Panc1 (cell line): ENCODE measurements at regions not wholly inside any gene's neighbourhood (a gene's known extent, or its start where the extent isn't known, plus 50 kb on each side); places are given as distances from the start of the nearest gene placed in this dataset.

Experiments used
- ATAC-seq: fragments of 200-7000 bp; cut with Tn5 transposase; 2 replicates; pipeline ENCODE4 v1.9.1; 2020; ENCODE audit warnings: mild to moderate bottlenecking, moderate library complexity
- BruUV-seq: library from RNA; stranded (reverse); fragments of 400-500 nt; replicated peaks from 2 replicates; lab custom pipeline; 2021; lab: Mats Ljungman, UMichigan
- CTCF ChIA-PET: fragments of 300-600 bp; sonication (Branson Sonifier 250); formaldehyde crosslinking; loops from one replicate; lab custom pipeline; 2022; ENCODE audit warnings: antibody characterized with exemption; lab: Charles Lee
- POLR2A ChIA-PET: fragments of 300-600 bp; sonication (Branson Sonifier 250); formaldehyde crosslinking; loops from one replicate; lab custom pipeline; 2022; ENCODE audit warnings: antibody characterized with exemption; lab: Charles Lee
- DNase-seq: peaks from one replicate; pipeline ENCODE4 v3.0.0-alpha.2; 2010; ENCODE audit warnings: low read depth, low spot score
- H3K27ac ChIP-seq: 2 replicates; pipeline ENCODE4 v1.5.1; 2011; ENCODE audit warnings: mild to moderate bottlenecking, low read length, inconsistent platforms
- H3K27me3 ChIP-seq: fragments of 200-500 bp; sonication (Bioruptor generic); 2 replicates; pipeline ENCODE4 v1.6.0; 2014; ENCODE audit warnings: low read length, inconsistent platforms; ENCODE audit not compliant: control insufficient read depth, insufficient read depth
- H3K36me3 ChIP-seq: fragments of 200-500 bp; sonication (Bioruptor generic); 2 replicates; pipeline ENCODE4 v1.5.1; 2014; ENCODE audit warnings: inconsistent platforms, mild to moderate bottlenecking, low read length, moderate library complexity; ENCODE audit not compliant: control insufficient read depth, insufficient read depth
- H3K4me1 ChIP-seq: 2 replicates; pipeline ENCODE4 v1.5.1; 2011; ENCODE audit warnings: inconsistent platforms, mild to moderate bottlenecking, low read length, moderate library complexity; ENCODE audit not compliant: control insufficient read depth, insufficient read depth
- H3K4me3 ChIP-seq, 2 experiments: 2 replicates each; pipeline ENCODE4 v1.5.1; 2011 to 2012; ENCODE audit warnings: low read depth in 2 of 2, low read length in 2 of 2, mild to moderate bottlenecking in 2 of 2, inconsistent platforms in 1 of 2, moderate library complexity in 1 of 2
- H3K9me3 ChIP-seq: fragments of 200-500 bp; sonication (Bioruptor generic); 2 replicates; pipeline ENCODE4 v1.5.1; 2014; ENCODE audit warnings: low read depth, mild to moderate bottlenecking, inconsistent platforms, low read length, moderate library complexity; ENCODE audit not compliant: control insufficient read depth, insufficient read depth
- CTCF ChIP-seq: fragments of 450-650 bp; IDR thresholded peaks from 2 replicates; pipeline ENCODE4 v1.5.1; 2017; ENCODE audit warnings: mild to moderate bottlenecking
- POLR2AphosphoS5 ChIP-seq: IDR thresholded peaks from 2 replicates; pipeline ENCODE4 v1.6.1; 2012; ENCODE audit warnings: mild to moderate bottlenecking, low read depth, low read length, moderate library complexity
- SIN3A ChIP-seq: IDR thresholded peaks from 2 replicates; pipeline ENCODE4 v1.6.1; 2012; ENCODE audit warnings: low read depth, mild to moderate bottlenecking, low read length, moderate library complexity, borderline replicate concordance; ENCODE audit not compliant: insufficient read depth
- TCF7L2 ChIP-seq: IDR thresholded peaks from 2 replicates; pipeline ENCODE4 v1.6.1; 2011; ENCODE audit warnings: mild to moderate bottlenecking, low read depth, low read length, inconsistent platforms
- in situ Hi-C: cut with HindIII; loops from 2 replicates; pipeline ENCODE4 v1.10.0; 2016; ENCODE audit warnings: low sequenced_read_pairs, low pct_unique_long_range_greater_than_20kb
- intact Hi-C: fragments of 100-400 bp; cut with micrococcal nuclease; formaldehyde crosslinking; loops from one replicate; pipeline ENCODE4 v1.10.0; 2022; ENCODE audit not compliant: unreplicated experiment
- TF ChIP-seq, protein P1 (sequence below), 2 experiments: IDR thresholded peaks; 2 replicates each; pipeline ENCODE4 v1.6.1; 2011 to 2012; ENCODE audit warnings: low read depth in 2 of 2, control low read depth in 1 of 2, low read length in 1 of 2, mild to moderate bottlenecking in 1 of 2, moderate library complexity in 1 of 2; ENCODE audit not compliant: insufficient read depth in 1 of 2

- TF ChIP-seq SIN3A (no peak), CTCF (no peak), POLR2AphosphoS5 (no peak), TCF7L2 (no peak)
- TF ChIP-seq, protein P1, sequence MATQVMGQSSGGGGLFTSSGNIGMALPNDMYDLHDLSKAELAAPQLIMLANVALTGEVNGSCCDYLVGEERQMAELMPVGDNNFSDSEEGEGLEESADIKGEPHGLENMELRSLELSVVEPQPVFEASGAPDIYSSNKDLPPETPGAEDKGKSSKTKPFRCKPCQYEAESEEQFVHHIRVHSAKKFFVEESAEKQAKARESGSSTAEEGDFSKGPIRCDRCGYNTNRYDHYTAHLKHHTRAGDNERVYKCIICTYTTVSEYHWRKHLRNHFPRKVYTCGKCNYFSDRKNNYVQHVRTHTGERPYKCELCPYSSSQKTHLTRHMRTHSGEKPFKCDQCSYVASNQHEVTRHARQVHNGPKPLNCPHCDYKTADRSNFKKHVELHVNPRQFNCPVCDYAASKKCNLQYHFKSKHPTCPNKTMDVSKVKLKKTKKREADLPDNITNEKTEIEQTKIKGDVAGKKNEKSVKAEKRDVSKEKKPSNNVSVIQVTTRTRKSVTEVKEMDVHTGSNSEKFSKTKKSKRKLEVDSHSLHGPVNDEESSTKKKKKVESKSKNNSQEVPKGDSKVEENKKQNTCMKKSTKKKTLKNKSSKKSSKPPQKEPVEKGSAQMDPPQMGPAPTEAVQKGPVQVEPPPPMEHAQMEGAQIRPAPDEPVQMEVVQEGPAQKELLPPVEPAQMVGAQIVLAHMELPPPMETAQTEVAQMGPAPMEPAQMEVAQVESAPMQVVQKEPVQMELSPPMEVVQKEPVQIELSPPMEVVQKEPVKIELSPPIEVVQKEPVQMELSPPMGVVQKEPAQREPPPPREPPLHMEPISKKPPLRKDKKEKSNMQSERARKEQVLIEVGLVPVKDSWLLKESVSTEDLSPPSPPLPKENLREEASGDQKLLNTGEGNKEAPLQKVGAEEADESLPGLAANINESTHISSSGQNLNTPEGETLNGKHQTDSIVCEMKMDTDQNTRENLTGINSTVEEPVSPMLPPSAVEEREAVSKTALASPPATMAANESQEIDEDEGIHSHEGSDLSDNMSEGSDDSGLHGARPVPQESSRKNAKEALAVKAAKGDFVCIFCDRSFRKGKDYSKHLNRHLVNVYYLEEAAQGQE (IDR thresholded peaks at IDR 0.05; ENCODE audit: insufficient read depth in 1 of 2, low read depth in 2 of 2, low read length in 1 of 2): no peak
- Histone ChIP-seq H3K4me3 (no peak overlapping the region), H3K27ac (no peak overlapping the region), H3K27me3 (no peaks in the 10 kb centered on the region), H3K9me3 (no peaks in the 10 kb centered on the region), H3K36me3 (no peaks in the 10 kb centered on the region), H3K4me1 (no peaks in the 10 kb centered on the region)
- DNase-seq: no peak
- no TSS peak for BruUV-seq
- ChIA-PET POLR2A (no interaction called here), CTCF (no interaction called here)
- in situ Hi-C loops (no loop called here), intact Hi-C loops (no loop called here)
- ATAC-seq: no peak
Observed at GRCh38 chr2:219961947-219962498, 334.6 kb downstream of the SLC4A3 start.

- DNase-seq (no peak), ATAC-seq (no peak)
- Histone ChIP-seq H3K4me3 (no peak overlapping the region), H3K9me3 (no peaks in the 10 kb centered on the region), H3K36me3 (no peaks in the 10 kb centered on the region), H3K27me3 (no peaks in the 10 kb centered on the region), H3K4me1 (no peaks in the 10 kb centered on the region), H3K27ac (no peak overlapping the region)
- intact Hi-C loops: no loop called here
- ChIA-PET POLR2A (no interaction called here), CTCF (no interaction called here)
- TF ChIP-seq POLR2AphosphoS5: no peak
- no peak for TF ChIP-seq TCF7L2
- TF ChIP-seq CTCF: no peak
- TF ChIP-seq, protein P1 (IDR thresholded peaks at IDR 0.05; ENCODE audit: insufficient read depth in 1 of 2, low read depth in 2 of 2, low read length in 1 of 2): no peak
- no peak for TF ChIP-seq SIN3A
- in situ Hi-C loops: no loop called here
- BruUV-seq: no TSS peak
Observed at GRCh38 chr2:219962801-219963200, 335.4 kb downstream of the SLC4A3 start.
